Skeletal muscle tissue (tissue), 3 donors: ENCODE measurements at regions not wholly inside any gene's neighbourhood (a gene's known extent, or its start where the extent isn't known, plus 50 kb on each side); places are given as distances from the start of the nearest gene placed in this dataset.
A peak's percentile ranks its signal among the peaks of the same experiment; 100 is the strongest.

Source experiments
- H3K27ac ChIP-seq: one replicate; pipeline ENCODE4 v1.7.0; 2013; ENCODE audit warnings: mild to moderate bottlenecking, low read depth, low read length, inconsistent platforms
- H3K27me3 ChIP-seq, 3 donors: one replicate each; pipeline ENCODE4 v1.7.0; 2013; ENCODE audit warnings: low read length in 3 of 3; ENCODE audit not compliant: control insufficient read depth in 3 of 3, insufficient read depth in 3 of 3
- H3K36me3 ChIP-seq, 3 donors: one replicate each; pipeline ENCODE4 v1.7.0; 2013; ENCODE audit warnings: low read length in 3 of 3; ENCODE audit not compliant: control insufficient read depth in 3 of 3, insufficient read depth in 3 of 3
- H3K4me1 ChIP-seq, 3 donors: one replicate each; pipeline ENCODE4 v1.7.0; 2013; ENCODE audit warnings: low read length in 3 of 3, mild to moderate bottlenecking in 3 of 3; ENCODE audit not compliant: control insufficient read depth in 3 of 3, insufficient read depth in 3 of 3
- H3K4me3 ChIP-seq, 3 donors: one replicate each; pipeline ENCODE4 v1.7.0; 2013; ENCODE audit warnings: low read length in 3 of 3
- H3K9ac ChIP-seq, 3 donors: one replicate each; pipeline ENCODE4 v1.7.0; 2013; ENCODE audit warnings: low read length in 3 of 3, mild to moderate bottlenecking in 3 of 3, moderate library complexity in 2 of 3, low read depth in 1 of 3
- H3K9me3 ChIP-seq, 3 donors: one replicate each; pipeline ENCODE4 v1.7.0; 2013; ENCODE audit warnings: low read length in 3 of 3; ENCODE audit not compliant: control insufficient read depth in 3 of 3
- donor health status: Osteomylitis.

DNA sequence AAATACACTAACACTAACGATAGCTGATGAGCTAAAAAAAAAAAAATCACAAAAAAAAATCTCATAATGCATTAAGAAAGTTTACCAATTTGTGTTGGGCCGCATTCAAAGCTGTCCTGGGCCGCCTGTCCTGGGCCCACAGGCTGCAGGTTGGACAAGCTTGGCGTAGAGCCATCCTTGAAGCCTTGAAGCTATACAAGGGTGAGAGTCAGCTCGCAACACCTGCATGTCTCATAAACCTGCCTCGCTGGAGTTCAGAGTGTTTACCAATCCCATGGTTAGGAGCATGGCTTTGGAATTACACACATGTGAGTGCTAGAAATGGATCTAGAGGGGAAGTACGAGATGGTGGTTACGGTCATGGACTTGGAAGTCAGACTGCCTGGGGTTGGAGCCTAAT is 453.7 kb downstream of the INSC start:
- H3K27ac ChIP-seq = no peak overlapping the region
- H3K36me3 ChIP-seq = no peaks in the 10 kb centered on the region

DNA sequence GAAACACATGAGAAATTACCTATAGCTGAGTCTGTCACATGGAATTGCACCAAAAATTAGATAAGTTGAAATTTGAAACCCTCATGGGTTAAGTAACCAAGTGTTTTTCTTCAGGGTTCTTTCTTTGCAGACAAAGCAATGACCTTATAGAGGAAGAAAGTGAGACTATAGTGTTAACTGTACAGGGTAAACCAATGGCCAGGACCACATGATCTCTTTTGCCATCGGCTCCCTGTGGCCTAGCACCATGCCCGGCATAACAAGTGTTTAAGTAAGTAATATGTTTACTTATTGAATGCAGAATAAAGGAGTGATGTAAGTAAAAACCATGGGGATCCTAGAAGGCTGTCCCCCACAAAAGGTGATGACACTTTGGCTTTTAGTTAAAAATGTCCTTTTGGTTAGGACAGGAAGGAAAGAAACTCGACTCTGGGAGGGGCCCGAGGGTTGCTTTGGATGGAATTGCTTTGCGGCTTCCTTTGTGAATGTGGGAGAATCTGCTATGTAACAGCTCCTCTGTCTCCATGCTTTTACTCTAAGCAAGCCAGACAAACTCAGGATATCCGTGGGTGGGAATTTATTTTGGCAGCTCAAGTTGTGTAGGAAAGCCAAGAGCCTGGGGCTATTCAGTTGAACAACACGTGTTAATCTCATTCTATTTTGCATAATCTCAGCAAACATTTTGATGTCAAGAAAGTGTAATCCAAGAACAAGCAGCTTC is 454.7 kb downstream of the INSC start:
- H3K4me3 ChIP-seq = no peak overlapping the region
- H3K27me3 ChIP-seq = no peaks in the 10 kb centered on the region
- H3K36me3 ChIP-seq = no peaks in the 10 kb centered on the region
- H3K9ac ChIP-seq = no peak overlapping the region
- H3K9me3 ChIP-seq = no peaks in the 10 kb centered on the region
- H3K27ac ChIP-seq = no peak overlapping the region
- H3K4me1 ChIP-seq = peaks cover 0 to 4% (median 0%) of the 10 kb centered on the region in 3 donors

More for the DNA sequence above, 453.7 kb downstream of the INSC start:
- no peak overlapping the region for H3K4me3 ChIP-seq
- H3K4me1 ChIP-seq = no peaks in the 10 kb centered on the region
- no peaks in the 10 kb centered on the region for H3K9me3 ChIP-seq
- no peaks in the 10 kb centered on the region for H3K27me3 ChIP-seq
- no peak overlapping the region for H3K9ac ChIP-seq

DNA sequence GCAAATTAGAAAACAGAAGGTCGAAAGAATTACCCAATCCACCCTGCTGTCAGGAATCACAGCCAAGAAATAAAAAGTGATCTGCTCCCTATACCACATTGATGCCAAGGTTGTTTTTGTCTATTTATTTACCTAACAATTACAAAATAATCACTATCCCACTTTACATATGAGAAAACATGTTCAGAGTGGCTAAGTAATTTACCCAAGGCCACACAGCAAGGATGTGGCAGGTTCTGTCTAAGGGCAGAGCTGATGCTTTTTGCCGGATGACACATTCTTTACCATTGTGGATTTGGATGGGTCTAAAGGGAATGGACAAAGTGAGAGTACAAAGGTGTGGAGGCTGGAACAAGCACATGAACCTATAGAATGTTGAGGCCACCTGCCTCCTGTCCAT is 460.7 kb downstream of the INSC start:
- no peaks in the 10 kb centered on the region for H3K9me3 ChIP-seq
- no peaks in the 10 kb centered on the region for H3K27me3 ChIP-seq
- H3K4me1 ChIP-seq = peaks cover 12 to 14% (median 12%) of the 10 kb centered on the region in 3 donors
- no peaks in the 10 kb centered on the region for H3K36me3 ChIP-seq
- H3K27ac ChIP-seq = no peak overlapping the region
- no peak overlapping the region for H3K9ac ChIP-seq
- no peak overlapping the region for H3K4me3 ChIP-seq

DNA sequence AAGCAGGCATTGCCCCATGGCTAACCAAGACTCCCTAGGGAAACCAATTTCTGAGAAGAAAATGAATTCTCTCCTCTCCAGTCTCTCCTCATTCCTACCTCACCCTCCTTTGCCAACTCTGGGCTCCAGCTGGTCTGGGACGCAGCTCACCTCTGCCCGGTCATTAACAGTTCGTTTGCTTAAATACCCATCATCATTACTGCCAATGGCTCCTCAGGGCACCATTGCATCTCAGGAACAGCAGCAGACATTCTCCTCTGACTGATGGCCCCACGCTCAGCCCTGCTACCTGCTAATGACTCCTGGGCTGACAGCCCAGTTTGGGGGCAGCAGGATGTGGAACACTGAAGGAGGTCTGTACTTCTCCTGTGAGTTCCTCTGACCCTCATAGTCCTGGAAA is 462.0 kb downstream of the INSC start:
- no peaks in the 10 kb centered on the region for H3K27me3 ChIP-seq

DNA sequence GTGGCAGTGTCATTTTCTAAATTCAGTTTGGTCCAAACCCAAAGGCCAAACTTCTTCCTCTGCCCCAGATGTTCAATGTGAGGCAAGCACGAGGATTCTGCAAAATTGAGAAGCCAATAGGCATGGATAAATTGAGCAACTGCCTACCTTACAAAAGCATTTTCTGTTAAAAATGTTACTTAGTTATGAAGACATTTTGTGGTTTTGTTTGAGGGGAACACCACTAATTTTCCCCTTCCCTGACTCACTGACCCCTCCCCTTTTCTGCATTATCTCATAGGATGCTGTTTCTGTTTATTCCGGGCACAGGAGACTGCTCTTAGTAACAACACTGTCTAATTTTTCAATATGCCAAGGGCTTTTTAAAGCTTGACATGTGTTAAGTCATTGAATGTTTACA is 462.8 kb downstream of the INSC start:
- no peaks in the 10 kb centered on the region for H3K9me3 ChIP-seq
- no peak overlapping the region for H3K9ac ChIP-seq
- H3K27ac ChIP-seq = no peak overlapping the region
- H3K36me3 ChIP-seq = no peaks in the 10 kb centered on the region
- no peaks in the 10 kb centered on the region for H3K27me3 ChIP-seq
- peaks cover 12 to 19% (median 14%) of the 10 kb centered on the region in 3 donors for H3K4me1 ChIP-seq
- H3K4me3 ChIP-seq = no peak overlapping the region

More for the DNA sequence above, 462.0 kb downstream of the INSC start:
- Histone ChIP-seq H3K9me3 (no peaks in the 10 kb centered on the region), H3K36me3 (no peaks in the 10 kb centered on the region), H3K27ac (no peak overlapping the region), H3K4me3 (no peak overlapping the region), H3K4me1 (peaks cover 12 to 19% (median 14%) of the 10 kb centered on the region in 3 donors), H3K9ac (no peak overlapping the region)

DNA sequence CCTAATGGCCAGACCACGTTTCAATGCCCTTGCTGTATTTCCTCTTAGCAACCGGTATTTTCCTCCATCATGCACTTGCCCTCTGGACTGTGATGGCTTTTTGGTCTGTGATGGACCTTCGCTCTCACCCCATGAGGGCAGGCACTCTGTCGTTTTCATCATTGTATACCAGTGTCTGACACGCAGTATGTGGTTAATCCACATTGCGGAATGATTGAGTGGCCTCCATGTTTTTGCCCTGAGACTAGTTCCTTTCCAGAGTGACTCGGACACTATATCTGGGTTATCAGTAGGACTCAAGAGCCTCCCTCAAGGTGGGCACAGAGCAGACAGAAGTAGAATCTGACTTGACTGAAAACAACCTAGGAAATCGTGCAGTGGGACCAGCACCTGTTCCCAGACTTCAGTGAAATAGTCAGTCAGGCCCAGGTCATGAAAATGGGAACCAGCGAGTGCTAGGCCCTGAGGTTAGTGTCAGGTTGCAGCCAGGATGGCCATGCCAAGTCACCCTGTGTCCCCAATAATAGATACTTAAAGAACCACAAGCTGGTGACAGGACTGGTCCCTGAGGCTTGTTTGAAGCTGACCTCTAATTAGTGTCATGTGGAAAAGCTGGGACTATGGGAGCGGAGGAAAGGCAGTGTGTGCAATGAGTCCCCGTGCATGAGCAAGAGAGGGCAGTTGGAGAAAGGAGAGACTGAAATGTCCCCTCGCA is 464.7 kb downstream of the INSC start:
- Histone ChIP-seq H3K27ac (peak overlapping the region; percentile 50), H3K9me3 (no peaks in the 10 kb centered on the region), H3K4me1 (peaks cover 12 to 15% (median 14%) of the 10 kb centered on the region in 3 donors), H3K9ac (no peak overlapping the region), H3K36me3 (no peaks in the 10 kb centered on the region), H3K27me3 (no peaks in the 10 kb centered on the region), H3K4me3 (no peak overlapping the region)

DNA sequence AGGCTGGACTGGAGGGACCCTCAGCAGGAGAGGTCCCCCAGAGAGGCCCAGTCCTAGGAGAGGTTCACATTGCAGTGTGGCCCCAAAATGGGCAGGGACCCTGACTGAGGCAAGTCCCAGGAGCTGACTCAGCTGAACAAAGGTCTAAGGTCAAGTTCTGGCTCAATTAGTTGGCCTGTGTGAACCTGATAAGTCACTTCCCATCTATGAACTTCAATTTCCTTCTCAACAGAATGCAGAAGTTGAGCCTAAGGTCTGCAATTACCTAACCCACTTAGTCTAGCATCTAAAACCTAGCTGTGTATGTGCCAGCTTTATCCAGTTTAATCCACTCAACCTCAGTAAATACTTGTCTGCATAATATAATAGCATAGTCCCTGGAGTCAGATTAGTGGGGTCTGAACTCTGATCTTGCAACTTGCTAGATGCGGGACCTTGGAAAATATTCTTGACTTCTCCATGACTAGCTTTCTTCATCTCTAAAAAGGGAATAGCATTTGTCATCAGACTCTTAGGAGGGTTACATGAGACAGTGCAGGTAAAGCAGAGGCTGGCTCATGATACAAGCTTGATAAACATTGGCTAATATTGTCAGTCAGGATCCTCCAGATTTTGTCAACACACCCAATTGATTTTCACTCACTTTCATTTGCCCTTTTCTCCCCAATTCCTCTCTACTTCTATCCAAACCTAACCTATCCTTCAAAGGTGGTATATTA is 465.5 kb downstream of the INSC start:
- no peak overlapping the region for H3K4me3 ChIP-seq
- peaks cover 12 to 15% (median 14%) of the 10 kb centered on the region in 3 donors for H3K4me1 ChIP-seq
- H3K9me3 ChIP-seq = no peaks in the 10 kb centered on the region
- no peak overlapping the region for H3K9ac ChIP-seq
- peak overlapping the region; percentile 50 for H3K27ac ChIP-seq
- H3K36me3 ChIP-seq = no peaks in the 10 kb centered on the region
- H3K27me3 ChIP-seq = no peaks in the 10 kb centered on the region

DNA sequence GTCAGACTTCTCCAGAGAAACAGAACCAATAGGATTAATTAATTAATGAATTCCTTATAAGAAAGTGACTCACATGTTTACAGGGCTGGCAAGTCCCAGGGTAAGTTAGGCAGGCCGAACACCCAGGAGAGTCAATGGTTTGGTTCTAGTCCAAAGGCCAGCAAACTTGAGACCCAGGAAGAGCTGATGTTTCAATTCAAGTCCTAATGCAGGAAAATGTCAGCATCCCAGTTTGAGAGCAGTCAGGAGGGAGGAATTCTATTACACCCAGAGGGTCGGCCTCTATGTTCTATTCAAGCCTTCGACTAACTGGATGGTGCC is 466.0 kb downstream of the INSC start:
- Histone ChIP-seq H3K27me3 (no peaks in the 10 kb centered on the region), H3K4me1 (peaks cover 12 to 15% (median 14%) of the 10 kb centered on the region in 3 donors), H3K36me3 (no peaks in the 10 kb centered on the region), H3K27ac (no peak overlapping the region), H3K9me3 (no peaks in the 10 kb centered on the region), H3K9ac (no peak overlapping the region), H3K4me3 (no peak overlapping the region)

DNA sequence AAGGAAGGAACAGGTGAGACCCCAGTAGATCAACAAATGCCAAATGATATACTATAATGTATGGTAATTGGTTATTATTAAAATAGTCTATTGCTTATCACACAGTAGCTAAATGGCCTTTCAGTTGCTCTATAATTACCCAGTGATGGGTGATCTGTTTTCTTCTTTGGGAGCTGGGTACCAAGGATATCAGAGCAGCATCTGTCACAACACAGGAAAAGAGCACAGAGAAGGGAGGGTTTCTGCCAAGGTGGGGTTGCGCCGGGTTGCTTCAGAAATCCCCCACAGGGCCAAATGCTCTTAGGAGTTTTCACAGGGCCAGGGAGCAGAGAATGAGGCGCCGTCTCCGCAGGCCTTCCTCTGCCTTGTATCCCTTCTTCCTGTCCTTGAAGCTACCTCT is 469.4 kb downstream of the INSC start:
- Histone ChIP-seq H3K4me1 (peaks cover 10 to 23% (median 15%) of the 10 kb centered on the region in 3 donors), H3K4me3 (no peak overlapping the region), H3K36me3 (no peaks in the 10 kb centered on the region), H3K27ac (no peak overlapping the region), H3K9me3 (no peaks in the 10 kb centered on the region), H3K9ac (no peak overlapping the region), H3K27me3 (no peaks in the 10 kb centered on the region)
